GM19240 (cell line): ENCODE measurements at regions not wholly inside any gene's neighbourhood (a gene's known extent, or its start where the extent isn't known, plus 50 kb on each side); places are given as distances from the start of the nearest gene placed in this dataset.

Source experiments
- DNase-seq: peaks from one replicate; pipeline ENCODE4 v3.0.0; 2011; ENCODE audit warnings: low spot score; ENCODE audit not compliant: insufficient read length

- no peak for DNase-seq
These were observed 311.8 kb downstream of the NDFIP2 start for GRCh38 chr13:79792716-79793115.

- no peak for DNase-seq
These were observed 310.6 kb downstream of the NDFIP2 start for GRCh38 chr13:79791471-79792042.

DNA sequence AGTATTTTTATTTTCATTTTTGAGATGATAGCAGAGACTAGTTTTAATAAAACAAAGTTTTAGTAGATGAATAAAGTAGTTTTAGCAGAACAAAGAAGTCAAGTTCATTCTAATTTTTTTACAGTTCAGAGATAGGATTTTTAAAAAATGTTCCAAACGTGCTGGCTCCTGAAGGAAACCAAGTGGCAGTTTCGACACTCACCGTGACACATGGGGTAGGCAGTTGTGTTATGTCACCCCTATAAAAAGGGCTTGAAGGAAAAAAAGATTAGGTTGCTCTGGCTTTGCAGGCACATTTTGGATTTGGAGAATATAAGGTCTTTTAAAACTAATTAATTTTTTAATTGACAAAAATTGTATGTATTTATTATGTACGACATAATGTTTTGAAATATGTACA lies 305.2 kb downstream of the NDFIP2 start:
- no peak for DNase-seq

- DNase-seq = no peak
These were observed 301.7 kb downstream of the NDFIP2 start for GRCh38 chr13:79782541-79783205.

GRCh38 chr13:79781829-79782540 lies 301.0 kb downstream of the NDFIP2 start:
- no peak for DNase-seq

GRCh38 chr13:79780240-79780639 lies 299.3 kb downstream of the NDFIP2 start:
- no peak for DNase-seq

DNA sequence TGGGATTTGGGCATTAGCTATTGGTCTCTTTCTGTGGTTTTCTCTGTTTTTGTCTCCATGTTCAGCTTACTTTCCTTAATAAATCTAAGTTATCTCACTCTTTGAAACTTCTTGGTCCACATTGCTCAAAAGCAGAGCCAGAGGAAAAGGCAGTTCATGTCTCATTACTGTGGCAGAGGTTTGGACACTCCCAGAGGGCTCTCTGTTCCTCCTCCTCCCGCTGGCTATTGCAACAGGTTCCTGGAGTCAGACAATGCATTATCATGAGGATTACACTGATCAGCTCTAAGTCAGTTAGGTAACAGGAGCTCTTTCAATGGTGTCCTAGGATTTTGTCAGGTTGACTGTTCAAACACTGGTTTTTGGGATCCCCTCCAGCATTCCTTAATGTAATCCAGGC lies 298.8 kb downstream of the NDFIP2 start:
- DNase-seq = no peak

GRCh38 chr13:79778741-79779460 lies 297.9 kb downstream of the NDFIP2 start:
- no peak for DNase-seq

- DNase-seq = no peak
These were observed 296.5 kb downstream of the NDFIP2 start for GRCh38 chr13:79777504-79777903.

- DNase-seq = no peak
These were observed 295.8 kb downstream of the NDFIP2 start for GRCh38 chr13:79776531-79777295.

- no peak for DNase-seq
These were observed 294.9 kb downstream of the NDFIP2 start for GRCh38 chr13:79775830-79776229.

- no peak for DNase-seq
These were observed 291.9 kb downstream of the NDFIP2 start for GRCh38 chr13:79772811-79773210.

- DNase-seq = no peak
These were observed 290.5 kb downstream of the NDFIP2 start for GRCh38 chr13:79771493-79771892.

DNA sequence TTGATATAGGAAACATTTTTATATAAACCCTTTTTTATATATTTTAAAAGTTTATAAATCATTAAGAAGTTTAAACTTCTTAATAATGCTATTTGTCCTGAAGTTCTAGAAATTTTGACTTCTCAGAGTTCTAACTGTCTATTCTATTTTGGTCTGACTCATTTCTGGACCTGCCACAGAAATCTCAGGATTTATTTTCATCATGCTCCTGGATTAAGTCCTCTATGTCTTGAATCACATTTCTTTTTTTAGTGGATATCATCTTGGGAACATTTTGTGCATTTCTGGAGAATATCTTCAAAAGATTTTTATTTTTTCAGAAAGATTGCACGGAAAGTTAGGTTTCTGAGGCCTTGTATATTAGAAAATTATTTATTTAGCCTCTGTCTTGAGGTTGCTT lies 289.1 kb downstream of the NDFIP2 start:
- DNase-seq = no peak

DNA sequence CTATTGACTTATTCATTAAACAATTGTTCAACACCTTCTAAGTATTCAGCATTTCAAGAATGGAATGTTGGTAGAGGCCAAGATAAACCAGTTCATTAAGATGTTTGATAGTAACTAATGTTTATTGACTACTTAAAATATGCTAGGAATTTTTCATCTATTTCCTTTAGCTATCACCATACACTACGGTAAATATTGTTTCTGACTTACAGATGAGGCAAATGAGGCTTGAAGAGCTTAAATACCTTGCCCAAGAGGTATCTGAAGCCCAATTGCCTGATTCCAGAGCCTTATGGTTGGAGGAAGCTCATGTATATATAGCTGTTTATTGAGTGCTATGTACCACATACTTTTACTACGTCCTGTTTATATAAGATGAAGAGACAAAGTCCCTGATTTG lies 286.2 kb downstream of the NDFIP2 start:
- DNase-seq = no peak

DNA sequence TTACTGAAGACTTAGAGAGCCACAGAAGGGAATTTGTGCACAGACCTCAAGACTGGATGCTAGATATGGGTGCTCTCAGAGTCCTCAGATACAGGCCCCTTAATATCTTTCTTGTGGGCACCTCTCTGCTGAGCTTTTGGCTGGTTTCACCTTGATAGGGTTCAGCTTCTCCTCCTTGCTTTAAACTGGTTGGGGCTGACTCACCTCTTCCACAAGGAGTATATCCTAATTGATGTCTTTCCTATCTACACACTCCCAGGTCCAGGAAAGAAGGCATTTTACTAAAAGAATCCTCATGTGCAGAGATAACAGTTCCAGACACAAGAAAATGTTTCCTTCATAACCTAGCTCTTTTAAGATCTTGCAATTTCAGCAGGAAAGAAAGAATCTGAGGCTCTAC lies 284.4 kb downstream of the NDFIP2 start:
- DNase-seq = no peak

DNA sequence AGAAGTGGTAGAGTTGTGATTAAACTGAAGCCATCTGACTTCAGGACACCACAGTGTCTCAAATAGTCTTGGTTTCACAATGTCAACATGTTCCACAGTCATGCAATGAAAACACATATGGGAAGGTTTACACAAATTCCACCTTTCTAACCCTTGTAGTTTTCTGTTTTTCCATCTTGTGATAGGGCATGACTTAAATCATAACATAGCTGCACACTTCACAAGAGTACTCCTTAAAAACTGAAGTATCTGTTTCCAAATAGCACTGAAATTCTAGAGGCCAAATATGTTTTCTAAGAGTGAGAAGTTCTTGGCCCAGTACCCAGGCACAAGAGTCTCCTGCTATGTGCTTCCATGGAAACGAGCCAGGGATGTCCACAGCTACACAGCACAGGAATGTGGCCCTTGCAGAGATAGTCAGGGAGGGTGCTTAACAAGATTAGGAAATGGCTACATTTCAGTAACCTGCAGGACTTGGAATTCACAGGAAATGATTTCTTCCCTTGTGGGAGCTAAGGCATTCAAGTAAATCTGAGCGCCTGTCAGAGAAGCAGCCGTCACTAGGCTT lies 269.1 kb downstream of the NDFIP2 start:
- DNase-seq = no peak

DNA sequence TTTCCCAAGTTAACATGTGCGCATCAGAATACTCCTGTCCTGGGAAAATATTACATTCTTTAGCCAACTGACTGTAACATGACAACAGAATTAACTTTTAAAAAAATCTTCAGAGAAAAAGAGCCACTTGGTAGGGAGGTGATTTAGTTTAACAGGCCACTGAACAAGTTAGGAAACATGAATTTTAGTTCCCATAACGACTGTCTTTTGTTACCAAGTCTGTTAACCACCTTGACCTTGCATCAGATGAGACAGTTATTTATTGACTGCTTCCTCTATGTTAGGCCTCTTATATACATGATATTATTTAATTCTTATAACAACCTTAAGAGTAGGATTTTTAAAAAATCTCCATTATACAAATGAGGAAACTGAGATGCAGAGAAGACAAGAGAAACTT lies 268.6 kb downstream of the NDFIP2 start:
- no peak for DNase-seq

DNA sequence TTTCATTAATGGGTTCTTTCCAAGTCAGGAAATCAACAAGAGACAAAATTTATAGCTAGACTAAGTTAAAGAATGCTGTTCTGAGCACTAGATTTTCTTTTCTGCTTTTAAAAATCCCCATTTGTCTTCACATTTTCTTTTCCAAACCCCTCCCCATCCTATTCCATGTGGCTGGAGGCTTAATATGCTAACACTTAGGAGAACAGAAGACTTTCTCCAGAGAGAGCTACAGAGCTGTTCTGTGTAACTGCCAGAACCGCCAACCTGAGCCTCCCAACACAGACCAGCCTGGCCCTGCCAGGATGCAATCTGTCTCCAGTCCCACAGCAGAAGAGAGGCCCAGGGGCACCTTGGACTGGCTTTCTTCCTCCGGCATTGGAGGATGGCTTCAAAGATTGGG lies 264.1 kb downstream of the NDFIP2 start:
- DNase-seq = no peak

DNA sequence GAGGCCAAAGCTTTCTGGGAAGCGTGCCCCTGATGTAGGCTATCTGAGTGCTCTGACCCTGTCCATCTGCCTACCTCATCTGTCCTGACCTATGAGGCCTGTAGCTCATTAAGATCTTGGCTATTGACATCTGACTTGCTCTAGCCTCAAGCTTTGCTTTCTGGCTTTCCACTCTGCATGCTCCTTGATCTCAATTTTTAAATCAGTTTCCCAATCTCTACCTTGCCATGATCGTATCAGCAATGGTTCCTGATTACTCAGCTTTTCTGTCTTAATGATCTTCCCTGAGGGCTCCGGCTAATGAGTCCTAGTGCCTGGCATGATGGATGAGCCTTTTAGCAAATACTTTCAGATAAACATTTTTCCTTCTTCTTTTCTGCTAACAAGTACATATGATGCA lies 262.0 kb downstream of the NDFIP2 start:
- no peak for DNase-seq

- DNase-seq = no peak
These were observed 260.0 kb downstream of the NDFIP2 start for GRCh38 chr13:79740991-79741390.
